Kidney (tissue), 13 donors: ENCODE measurements at regions not wholly inside any gene's neighbourhood (a gene's known extent, or its start where the extent isn't known, plus 50 kb on each side); places are given as distances from the start of the nearest gene placed in this dataset.

ENCODE experiments used
- DNase-seq, 5 donors: peaks; one replicate each; pipeline ENCODE4 v3.0.0-alpha.2; 2013 to 2020
- FAIRE-seq: peaks from 2 replicates; lab custom pipeline; 2012; peaks lifted over from hg19 to GRCh38; lab: Jason Lieb, UNC
- H3K27ac ChIP-seq, 2 donors: one replicate each; pipeline ENCODE4 v1.7.0; 2013; ENCODE audit warnings: low read depth in 2 of 2, low read length in 2 of 2, inconsistent platforms in 1 of 2
- H3K27me3 ChIP-seq: one replicate; pipeline ENCODE4 v1.7.1; 2013; ENCODE audit warnings: low read length, inconsistent platforms; ENCODE audit not compliant: control insufficient read depth, insufficient read depth
- H3K36me3 ChIP-seq, 3 donors: one replicate each; pipeline versions ENCODE4 v1.7.0 to v1.7.1; 2013; ENCODE audit warnings: low read length in 3 of 3, control low read depth in 1 of 3, inconsistent platforms in 1 of 3; ENCODE audit not compliant: insufficient read depth in 3 of 3, control insufficient read depth in 2 of 3
- H3K4me1 ChIP-seq, 3 donors: one replicate each; pipeline versions ENCODE4 v1.7.0 to v1.7.1; 2013; ENCODE audit warnings: low read length in 3 of 3, inconsistent platforms in 1 of 3, low read depth in 1 of 3; ENCODE audit not compliant: control insufficient read depth in 2 of 3, insufficient read depth in 2 of 3
- H3K4me3 ChIP-seq, 3 donors: one replicate each; pipeline versions ENCODE4 v1.7.0 to v1.8.1; 2013; ENCODE audit warnings: low read length in 3 of 3, control low read depth in 1 of 3, inconsistent platforms in 1 of 3
- H3K9ac ChIP-seq, 3 donors: one replicate each; pipeline versions ENCODE4 v1.7.0 to v1.7.1; 2013; ENCODE audit warnings: low read length in 3 of 3, control low read depth in 1 of 3, inconsistent platforms in 1 of 3
- H3K9me3 ChIP-seq, 3 donors: one replicate each; pipeline versions ENCODE4 v1.7.0 to v1.7.1; 2013; ENCODE audit warnings: low read length in 3 of 3, control low read depth in 1 of 3, inconsistent platforms in 1 of 3; ENCODE audit not compliant: control insufficient read depth in 2 of 3, insufficient read depth in 1 of 3
- CTCF ChIP-seq: IDR thresholded peaks from 3 replicates; pipeline ENCODE4 v1.5.1; 2012; ENCODE audit warnings: mild to moderate bottlenecking, moderate library complexity, borderline replicate concordance; ENCODE audit not compliant: insufficient read depth; ENCODE audit errors: extremely low read depth
- intact Hi-C: fragments of 100-400 bp; cut with DNase I; formaldehyde crosslinking; loops from one replicate; pipeline ENCODE4 v1.11.1; 2022
- donor health status: control.
- donor health status: control.
- donor health status: control.
- donor health status: control.
- donor health status: control.
- donor health status: DM: yes; HTN: yes; CAD: no.
- donor health status: Normal renal cell carcinoma (clear cell type).

DNA sequence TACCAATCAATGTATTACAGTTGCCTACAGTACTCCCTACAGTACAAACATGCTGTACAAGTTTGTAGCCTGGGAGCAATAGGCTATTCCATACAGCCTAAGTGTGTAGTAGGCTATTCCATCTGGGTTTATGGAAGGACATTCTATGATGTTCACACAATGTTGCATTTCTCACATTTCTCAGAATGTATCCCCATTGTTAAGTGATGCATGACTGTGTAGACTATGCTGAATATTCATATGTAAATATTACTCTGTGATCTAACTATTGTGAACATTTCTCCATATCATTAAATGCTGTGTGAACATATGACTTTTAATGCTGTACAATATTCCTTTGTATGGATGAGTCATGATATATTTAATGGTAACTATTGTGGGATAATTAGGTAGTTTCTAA is 139.2 kb upstream of the ADAMTS9 start:
- Histone ChIP-seq H3K27ac (no peak overlapping the region), H3K4me1 (peaks cover 2 to 5% (median 3%) of the 10 kb centered on the region in 3 donors), H3K9me3 (no peaks in the 10 kb centered on the region), H3K4me3 (no peak overlapping the region), H3K27me3 (no peaks in the 10 kb centered on the region), H3K36me3 (no peaks in the 10 kb centered on the region), H3K9ac (no peak overlapping the region)
- DNase-seq (no peak), FAIRE-seq (no peak)
- intact Hi-C loops, result no loop called here
- no peak for TF ChIP-seq CTCF

DNA sequence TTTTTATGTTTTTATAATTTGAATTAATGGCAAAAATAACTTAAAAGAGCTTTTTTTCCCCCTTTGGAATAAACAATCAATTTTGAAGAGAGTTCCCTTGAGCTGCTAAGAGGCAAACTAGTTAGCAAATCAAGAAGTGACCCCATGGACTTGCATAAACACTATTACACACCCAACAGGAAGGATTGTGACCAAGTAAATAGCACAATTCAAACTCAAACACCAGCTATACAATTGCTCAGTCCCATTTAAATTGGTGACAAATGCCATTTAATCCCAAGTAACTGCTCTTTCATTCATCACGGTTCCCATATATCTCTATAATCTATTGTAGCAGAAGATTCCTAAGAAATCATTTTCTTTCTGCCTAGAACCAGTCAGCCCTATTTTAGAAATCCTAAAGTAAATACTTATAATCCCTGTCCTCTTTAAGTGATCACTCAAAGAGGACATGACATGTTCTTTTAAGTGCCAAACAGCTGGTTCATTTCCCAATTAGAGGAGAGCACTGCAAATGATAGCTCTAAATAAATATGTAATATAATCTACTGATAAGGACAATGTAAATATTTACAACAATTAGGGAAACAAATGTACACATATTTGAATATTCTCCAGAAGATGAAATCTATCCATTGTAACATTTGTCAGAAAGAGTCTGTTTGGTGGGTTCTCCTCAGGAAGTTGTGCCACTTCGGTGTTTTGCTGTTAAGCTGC is 137.8 kb upstream of the ADAMTS9 start:
- TF ChIP-seq CTCF, result no peak
- no peaks in the 10 kb centered on the region for H3K36me3 ChIP-seq
- H3K4me3 ChIP-seq, result no peak overlapping the region
- FAIRE-seq (no peak), DNase-seq (peak in 2 of 5 donors; percentile 42 to 65)
- H3K9me3 ChIP-seq, result no peaks in the 10 kb centered on the region
- intact Hi-C loops, result no loop called here
- H3K27me3 ChIP-seq, result no peaks in the 10 kb centered on the region
- no peak overlapping the region for H3K27ac ChIP-seq
- no peak overlapping the region for H3K9ac ChIP-seq
- H3K4me1 ChIP-seq, result peaks cover 0 to under 1% (median under 1%) of the 10 kb centered on the region in 3 donors

DNA sequence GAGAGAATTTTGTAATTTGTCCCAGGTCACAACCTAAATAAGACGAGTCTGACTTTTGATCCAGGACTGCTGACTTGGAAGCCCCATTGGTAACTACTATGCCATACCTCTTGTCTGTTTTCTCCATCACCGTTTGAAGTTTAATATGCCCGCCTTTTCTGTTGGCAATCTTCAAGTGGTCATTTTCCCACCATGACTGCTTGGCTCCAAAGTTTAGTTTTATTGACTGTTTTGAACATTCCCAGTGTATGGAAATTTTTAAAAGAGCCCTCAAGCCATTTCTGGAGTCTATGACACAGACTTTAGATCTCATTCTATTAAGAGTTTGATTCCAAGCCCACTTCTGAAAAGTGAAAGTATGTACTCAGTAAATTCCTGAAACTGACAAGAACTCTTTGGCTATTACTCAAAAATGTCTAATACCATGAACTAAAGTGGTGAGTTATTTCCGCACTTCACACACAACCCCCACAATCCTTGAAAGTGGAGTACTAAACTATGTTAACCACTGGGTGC is 136.7 kb upstream of the ADAMTS9 start:
- H3K4me1 ChIP-seq, result no peaks in the 10 kb centered on the region
- no peak overlapping the region for H3K27ac ChIP-seq
- H3K27me3 ChIP-seq, result no peaks in the 10 kb centered on the region
- no peak for FAIRE-seq
- intact Hi-C loops, result no loop called here
- TF ChIP-seq CTCF, result no peak
- no peaks in the 10 kb centered on the region for H3K9me3 ChIP-seq
- H3K4me3 ChIP-seq, result no peak overlapping the region
- DNase-seq, result no peak
- H3K9ac ChIP-seq, result no peak overlapping the region
- no peaks in the 10 kb centered on the region for H3K36me3 ChIP-seq
